Testis (tissue), 2 donors: ENCODE measurements at regions not wholly inside any gene's neighbourhood (a gene's known extent, or its start where the extent isn't known, plus 50 kb on each side); places are given as distances from the start of the nearest gene placed in this dataset.

Experiments used
- DNase-seq: peaks from one replicate; pipeline ENCODE4 v3.0.0-alpha.2; 2019
- H3K27ac ChIP-seq, 2 donors: fragments of 200-600 bp; sonication (generic); one replicate each; pipeline ENCODE4 v1.5.1; 2019
- H3K27me3 ChIP-seq: fragments of 200-600 bp; sonication (generic); one replicate; pipeline ENCODE4 v1.5.1; 2019
- H3K36me3 ChIP-seq: fragments of 200-600 bp; sonication (generic); one replicate; pipeline ENCODE4 v1.5.1; 2017; ENCODE audit warnings: low read depth; ENCODE audit errors: missing control alignments
- H3K4me1 ChIP-seq: fragments of 200-600 bp; sonication (generic); one replicate; pipeline ENCODE4 v1.5.1; 2019
- H3K4me3 ChIP-seq, 2 donors: fragments of 200-600 bp; sonication (generic); one replicate each; pipeline ENCODE4 v1.5.1; 2017 to 2019
- H3K9me3 ChIP-seq: fragments of 200-600 bp; sonication (generic); one replicate; pipeline ENCODE4 v1.5.1; 2017
- POLR2A ChIP-seq: fragments of 450-650 bp; IDR thresholded peaks from one replicate; pipeline ENCODE4 v1.6.1; 2017; ENCODE audit warnings: antibody characterized with exemption, mild to moderate bottlenecking, moderate library complexity
- WGBS, 2 donors: methylation state at CpG; one replicate each; pipeline ENCODE4 v1.1.5; 2018; 5-methylcytosine and 5-hydroxymethylcytosine counted together
- intact Hi-C: fragments of 100-400 bp; cut with DNase I; formaldehyde crosslinking; loops from one replicate; pipeline ENCODE4 v1.15.1; 2023; ENCODE audit warnings: low total_unique reads
- TF ChIP-seq, protein P1 (sequence below), 3 experiments: fragments of 450-650 bp in 2 of 3; fragments of 200-600 bp in 1 of 3; sonication (generic) in 1 of 3; IDR thresholded peaks; one replicate each; pipeline ENCODE4 v1.5.1; 2016 to 2019; ENCODE audit warnings: antibody characterized with exemption in 3 of 3, mild to moderate bottlenecking in 2 of 3, moderate library complexity in 1 of 3

DNA sequence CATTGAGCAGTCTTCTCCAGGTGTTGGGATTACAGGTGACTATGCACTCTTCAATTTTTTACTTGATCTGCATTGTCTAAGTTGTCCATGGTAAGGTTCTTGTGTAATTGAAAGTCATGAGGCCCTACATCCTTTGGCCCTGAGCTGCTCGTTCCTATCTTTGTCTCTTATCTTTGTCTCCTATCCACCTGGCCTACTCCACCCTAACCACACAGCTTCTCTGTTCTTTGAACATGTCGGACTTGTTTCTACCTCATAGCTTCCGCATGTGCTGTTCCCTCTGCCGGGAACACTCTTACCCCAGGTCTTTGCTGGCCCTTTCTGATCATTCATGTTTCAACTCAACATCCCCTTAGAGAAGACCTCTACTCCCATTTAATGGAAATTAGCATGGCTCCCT is 194.8 kb upstream of the TBX3 start:
- Histone ChIP-seq H3K4me1 (no peaks in the 10 kb centered on the region), H3K4me3 (no peak overlapping the region), H3K36me3 (no peaks in the 10 kb centered on the region), H3K27me3 (no peaks in the 10 kb centered on the region), H3K9me3 (no peaks in the 10 kb centered on the region), H3K27ac (no peak overlapping the region)
- intact Hi-C loops: no loop called here
- TF ChIP-seq POLR2A: no peak
- TF ChIP-seq, protein P1, sequence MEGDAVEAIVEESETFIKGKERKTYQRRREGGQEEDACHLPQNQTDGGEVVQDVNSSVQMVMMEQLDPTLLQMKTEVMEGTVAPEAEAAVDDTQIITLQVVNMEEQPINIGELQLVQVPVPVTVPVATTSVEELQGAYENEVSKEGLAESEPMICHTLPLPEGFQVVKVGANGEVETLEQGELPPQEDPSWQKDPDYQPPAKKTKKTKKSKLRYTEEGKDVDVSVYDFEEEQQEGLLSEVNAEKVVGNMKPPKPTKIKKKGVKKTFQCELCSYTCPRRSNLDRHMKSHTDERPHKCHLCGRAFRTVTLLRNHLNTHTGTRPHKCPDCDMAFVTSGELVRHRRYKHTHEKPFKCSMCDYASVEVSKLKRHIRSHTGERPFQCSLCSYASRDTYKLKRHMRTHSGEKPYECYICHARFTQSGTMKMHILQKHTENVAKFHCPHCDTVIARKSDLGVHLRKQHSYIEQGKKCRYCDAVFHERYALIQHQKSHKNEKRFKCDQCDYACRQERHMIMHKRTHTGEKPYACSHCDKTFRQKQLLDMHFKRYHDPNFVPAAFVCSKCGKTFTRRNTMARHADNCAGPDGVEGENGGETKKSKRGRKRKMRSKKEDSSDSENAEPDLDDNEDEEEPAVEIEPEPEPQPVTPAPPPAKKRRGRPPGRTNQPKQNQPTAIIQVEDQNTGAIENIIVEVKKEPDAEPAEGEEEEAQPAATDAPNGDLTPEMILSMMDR (IDR thresholded peaks at IDR 0.05): no peak
- no peak for DNase-seq
- WGBS, 2 donors: 90 to 97% methylated on average over 4 of the region's 4 CpGs

DNA sequence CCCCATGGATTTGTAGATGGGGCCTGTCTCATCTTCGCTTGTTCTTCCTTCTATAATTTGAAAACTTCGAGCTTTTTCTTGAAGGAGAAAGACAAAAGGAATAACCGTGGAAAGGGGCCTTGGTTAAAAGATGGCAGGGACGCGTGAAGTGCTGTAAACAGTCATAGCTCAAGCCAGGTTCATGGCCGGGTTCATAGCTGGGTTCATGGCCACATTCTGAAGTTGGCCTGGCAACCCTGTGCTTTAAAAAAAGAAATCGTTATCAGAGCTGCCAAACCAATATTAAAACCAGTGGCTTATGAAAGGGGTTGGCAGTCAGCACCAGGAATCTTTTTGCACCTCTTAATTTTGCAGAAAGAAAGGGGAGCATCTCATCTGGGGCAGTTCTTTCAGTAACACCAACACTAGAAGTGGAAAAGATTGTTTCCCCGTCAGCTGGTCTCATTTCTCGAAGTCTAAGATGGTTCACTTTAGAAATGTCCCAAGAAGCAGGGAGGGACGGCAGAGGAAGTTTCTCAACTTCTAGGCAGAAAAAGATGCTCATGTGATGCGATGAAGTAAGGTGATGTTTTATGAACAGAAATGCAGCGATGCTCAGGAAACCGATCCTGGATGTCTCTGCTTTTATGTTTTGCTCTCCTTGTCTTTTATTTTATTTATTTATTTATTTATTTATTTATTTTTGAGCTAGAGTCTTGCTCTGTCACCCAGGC is 193.1 kb upstream of the TBX3 start:
- no peak overlapping the region for H3K27ac ChIP-seq
- DNase-seq: no peak
- TF ChIP-seq, protein P1 (IDR thresholded peaks at IDR 0.05): no peak
- H3K36me3 ChIP-seq: no peaks in the 10 kb centered on the region
- no peaks in the 10 kb centered on the region for H3K9me3 ChIP-seq
- H3K4me3 ChIP-seq: no peak overlapping the region
- intact Hi-C loops: no loop called here
- H3K4me1 ChIP-seq: no peaks in the 10 kb centered on the region
- no peaks in the 10 kb centered on the region for H3K27me3 ChIP-seq
- 82 to 86% methylated on average over 13 of the region's 13 CpGs for WGBS, 2 donors

- 84 to 90% methylated on average over 7 of the region's 7 CpGs for WGBS, 2 donors
These were observed 191.3 kb upstream of the TBX3 start for GRCh38 chr12:114875313-114875712.

DNA sequence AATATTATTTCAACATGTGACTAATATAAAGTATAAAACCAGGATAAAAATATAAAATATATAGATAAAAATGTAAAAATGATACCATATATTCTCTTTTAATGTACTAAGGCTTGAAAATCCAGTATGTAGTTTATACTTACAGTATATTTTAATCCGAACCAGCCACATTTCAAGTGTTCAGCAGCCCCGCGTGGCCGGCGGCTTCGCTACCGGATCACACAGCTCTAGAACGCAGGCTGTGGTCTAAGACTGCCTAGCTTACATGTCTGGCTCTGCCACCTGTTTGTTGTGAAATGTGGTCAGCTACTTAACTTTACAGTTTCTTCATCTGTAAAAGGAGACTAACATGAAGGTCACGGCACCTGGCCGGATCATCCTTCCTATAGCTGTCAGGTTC is 189.7 kb upstream of the TBX3 start:
- no peak overlapping the region for H3K4me3 ChIP-seq
- H3K27me3 ChIP-seq: no peaks in the 10 kb centered on the region
- no peaks in the 10 kb centered on the region for H3K36me3 ChIP-seq
- H3K27ac ChIP-seq: no peak overlapping the region
- 92 to 95% methylated on average over 10 of the region's 10 CpGs for WGBS, 2 donors
- DNase-seq: no peak
- TF ChIP-seq, protein P1 (IDR thresholded peaks at IDR 0.05): no peak
- TF ChIP-seq POLR2A: no peak
- H3K4me1 ChIP-seq: no peaks in the 10 kb centered on the region
- H3K9me3 ChIP-seq: no peaks in the 10 kb centered on the region
- intact Hi-C loops: no loop called here

More at GRCh38 chr12:114875313-114875712, 191.3 kb upstream of the TBX3 start:
- Histone ChIP-seq H3K4me3 (no peak overlapping the region), H3K27ac (no peak overlapping the region), H3K27me3 (no peaks in the 10 kb centered on the region), H3K4me1 (no peaks in the 10 kb centered on the region), H3K9me3 (no peaks in the 10 kb centered on the region), H3K36me3 (no peaks in the 10 kb centered on the region)
- no peak for DNase-seq
- TF ChIP-seq, protein P1 (IDR thresholded peaks at IDR 0.05): no peak
- TF ChIP-seq POLR2A: no peak
- intact Hi-C loops: no loop called here
